K562 (cell line): ENCODE measurements at regions not wholly inside any gene's neighbourhood (a gene's known extent, or its start where the extent isn't known, plus 50 kb on each side); places are given as distances from the start of the nearest gene placed in this dataset.

ENCODE experiments used
- TF ChIP-seq, protein P1 (sequence below): fragments of 450-650 bp; IDR thresholded peaks from 2 replicates; pipeline ENCODE4 v1.6.1; 2016; ENCODE audit warnings: mild to moderate bottlenecking, moderate library complexity
- TF ChIP-seq, protein P2 (sequence below): sonication (generic); formaldehyde crosslinking; IDR thresholded peaks from 2 replicates; pipeline ENCODE4 v1.8.0; 2023; ENCODE audit warnings: mild to moderate bottlenecking, missing genetic modification reagents

GRCh38 chr7:25968205-25968993 is 183.6 kb upstream of the NFE2L3 start (continued):
- TF ChIP-seq, protein P1, sequence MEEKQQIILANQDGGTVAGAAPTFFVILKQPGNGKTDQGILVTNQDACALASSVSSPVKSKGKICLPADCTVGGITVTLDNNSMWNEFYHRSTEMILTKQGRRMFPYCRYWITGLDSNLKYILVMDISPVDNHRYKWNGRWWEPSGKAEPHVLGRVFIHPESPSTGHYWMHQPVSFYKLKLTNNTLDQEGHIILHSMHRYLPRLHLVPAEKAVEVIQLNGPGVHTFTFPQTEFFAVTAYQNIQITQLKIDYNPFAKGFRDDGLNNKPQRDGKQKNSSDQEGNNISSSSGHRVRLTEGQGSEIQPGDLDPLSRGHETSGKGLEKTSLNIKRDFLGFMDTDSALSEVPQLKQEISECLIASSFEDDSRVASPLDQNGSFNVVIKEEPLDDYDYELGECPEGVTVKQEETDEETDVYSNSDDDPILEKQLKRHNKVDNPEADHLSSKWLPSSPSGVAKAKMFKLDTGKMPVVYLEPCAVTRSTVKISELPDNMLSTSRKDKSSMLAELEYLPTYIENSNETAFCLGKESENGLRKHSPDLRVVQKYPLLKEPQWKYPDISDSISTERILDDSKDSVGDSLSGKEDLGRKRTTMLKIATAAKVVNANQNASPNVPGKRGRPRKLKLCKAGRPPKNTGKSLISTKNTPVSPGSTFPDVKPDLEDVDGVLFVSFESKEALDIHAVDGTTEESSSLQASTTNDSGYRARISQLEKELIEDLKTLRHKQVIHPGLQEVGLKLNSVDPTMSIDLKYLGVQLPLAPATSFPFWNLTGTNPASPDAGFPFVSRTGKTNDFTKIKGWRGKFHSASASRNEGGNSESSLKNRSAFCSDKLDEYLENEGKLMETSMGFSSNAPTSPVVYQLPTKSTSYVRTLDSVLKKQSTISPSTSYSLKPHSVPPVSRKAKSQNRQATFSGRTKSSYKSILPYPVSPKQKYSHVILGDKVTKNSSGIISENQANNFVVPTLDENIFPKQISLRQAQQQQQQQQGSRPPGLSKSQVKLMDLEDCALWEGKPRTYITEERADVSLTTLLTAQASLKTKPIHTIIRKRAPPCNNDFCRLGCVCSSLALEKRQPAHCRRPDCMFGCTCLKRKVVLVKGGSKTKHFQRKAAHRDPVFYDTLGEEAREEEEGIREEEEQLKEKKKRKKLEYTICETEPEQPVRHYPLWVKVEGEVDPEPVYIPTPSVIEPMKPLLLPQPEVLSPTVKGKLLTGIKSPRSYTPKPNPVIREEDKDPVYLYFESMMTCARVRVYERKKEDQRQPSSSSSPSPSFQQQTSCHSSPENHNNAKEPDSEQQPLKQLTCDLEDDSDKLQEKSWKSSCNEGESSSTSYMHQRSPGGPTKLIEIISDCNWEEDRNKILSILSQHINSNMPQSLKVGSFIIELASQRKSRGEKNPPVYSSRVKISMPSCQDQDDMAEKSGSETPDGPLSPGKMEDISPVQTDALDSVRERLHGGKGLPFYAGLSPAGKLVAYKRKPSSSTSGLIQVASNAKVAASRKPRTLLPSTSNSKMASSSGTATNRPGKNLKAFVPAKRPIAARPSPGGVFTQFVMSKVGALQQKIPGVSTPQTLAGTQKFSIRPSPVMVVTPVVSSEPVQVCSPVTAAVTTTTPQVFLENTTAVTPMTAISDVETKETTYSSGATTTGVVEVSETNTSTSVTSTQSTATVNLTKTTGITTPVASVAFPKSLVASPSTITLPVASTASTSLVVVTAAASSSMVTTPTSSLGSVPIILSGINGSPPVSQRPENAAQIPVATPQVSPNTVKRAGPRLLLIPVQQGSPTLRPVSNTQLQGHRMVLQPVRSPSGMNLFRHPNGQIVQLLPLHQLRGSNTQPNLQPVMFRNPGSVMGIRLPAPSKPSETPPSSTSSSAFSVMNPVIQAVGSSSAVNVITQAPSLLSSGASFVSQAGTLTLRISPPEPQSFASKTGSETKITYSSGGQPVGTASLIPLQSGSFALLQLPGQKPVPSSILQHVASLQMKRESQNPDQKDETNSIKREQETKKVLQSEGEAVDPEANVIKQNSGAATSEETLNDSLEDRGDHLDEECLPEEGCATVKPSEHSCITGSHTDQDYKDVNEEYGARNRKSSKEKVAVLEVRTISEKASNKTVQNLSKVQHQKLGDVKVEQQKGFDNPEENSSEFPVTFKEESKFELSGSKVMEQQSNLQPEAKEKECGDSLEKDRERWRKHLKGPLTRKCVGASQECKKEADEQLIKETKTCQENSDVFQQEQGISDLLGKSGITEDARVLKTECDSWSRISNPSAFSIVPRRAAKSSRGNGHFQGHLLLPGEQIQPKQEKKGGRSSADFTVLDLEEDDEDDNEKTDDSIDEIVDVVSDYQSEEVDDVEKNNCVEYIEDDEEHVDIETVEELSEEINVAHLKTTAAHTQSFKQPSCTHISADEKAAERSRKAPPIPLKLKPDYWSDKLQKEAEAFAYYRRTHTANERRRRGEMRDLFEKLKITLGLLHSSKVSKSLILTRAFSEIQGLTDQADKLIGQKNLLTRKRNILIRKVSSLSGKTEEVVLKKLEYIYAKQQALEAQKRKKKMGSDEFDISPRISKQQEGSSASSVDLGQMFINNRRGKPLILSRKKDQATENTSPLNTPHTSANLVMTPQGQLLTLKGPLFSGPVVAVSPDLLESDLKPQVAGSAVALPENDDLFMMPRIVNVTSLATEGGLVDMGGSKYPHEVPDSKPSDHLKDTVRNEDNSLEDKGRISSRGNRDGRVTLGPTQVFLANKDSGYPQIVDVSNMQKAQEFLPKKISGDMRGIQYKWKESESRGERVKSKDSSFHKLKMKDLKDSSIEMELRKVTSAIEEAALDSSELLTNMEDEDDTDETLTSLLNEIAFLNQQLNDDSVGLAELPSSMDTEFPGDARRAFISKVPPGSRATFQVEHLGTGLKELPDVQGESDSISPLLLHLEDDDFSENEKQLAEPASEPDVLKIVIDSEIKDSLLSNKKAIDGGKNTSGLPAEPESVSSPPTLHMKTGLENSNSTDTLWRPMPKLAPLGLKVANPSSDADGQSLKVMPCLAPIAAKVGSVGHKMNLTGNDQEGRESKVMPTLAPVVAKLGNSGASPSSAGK: 0 out of 2 replicates have a peak, but pooled peaks have one; percentile 30
- TF ChIP-seq, protein P2, sequence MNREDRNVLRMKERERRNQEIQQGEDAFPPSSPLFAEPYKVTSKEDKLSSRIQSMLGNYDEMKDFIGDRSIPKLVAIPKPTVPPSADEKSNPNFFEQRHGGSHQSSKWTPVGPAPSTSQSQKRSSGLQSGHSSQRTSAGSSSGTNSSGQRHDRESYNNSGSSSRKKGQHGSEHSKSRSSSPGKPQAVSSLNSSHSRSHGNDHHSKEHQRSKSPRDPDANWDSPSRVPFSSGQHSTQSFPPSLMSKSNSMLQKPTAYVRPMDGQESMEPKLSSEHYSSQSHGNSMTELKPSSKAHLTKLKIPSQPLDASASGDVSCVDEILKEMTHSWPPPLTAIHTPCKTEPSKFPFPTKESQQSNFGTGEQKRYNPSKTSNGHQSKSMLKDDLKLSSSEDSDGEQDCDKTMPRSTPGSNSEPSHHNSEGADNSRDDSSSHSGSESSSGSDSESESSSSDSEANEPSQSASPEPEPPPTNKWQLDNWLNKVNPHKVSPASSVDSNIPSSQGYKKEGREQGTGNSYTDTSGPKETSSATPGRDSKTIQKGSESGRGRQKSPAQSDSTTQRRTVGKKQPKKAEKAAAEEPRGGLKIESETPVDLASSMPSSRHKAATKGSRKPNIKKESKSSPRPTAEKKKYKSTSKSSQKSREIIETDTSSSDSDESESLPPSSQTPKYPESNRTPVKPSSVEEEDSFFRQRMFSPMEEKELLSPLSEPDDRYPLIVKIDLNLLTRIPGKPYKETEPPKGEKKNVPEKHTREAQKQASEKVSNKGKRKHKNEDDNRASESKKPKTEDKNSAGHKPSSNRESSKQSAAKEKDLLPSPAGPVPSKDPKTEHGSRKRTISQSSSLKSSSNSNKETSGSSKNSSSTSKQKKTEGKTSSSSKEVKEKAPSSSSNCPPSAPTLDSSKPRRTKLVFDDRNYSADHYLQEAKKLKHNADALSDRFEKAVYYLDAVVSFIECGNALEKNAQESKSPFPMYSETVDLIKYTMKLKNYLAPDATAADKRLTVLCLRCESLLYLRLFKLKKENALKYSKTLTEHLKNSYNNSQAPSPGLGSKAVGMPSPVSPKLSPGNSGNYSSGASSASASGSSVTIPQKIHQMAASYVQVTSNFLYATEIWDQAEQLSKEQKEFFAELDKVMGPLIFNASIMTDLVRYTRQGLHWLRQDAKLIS (CRISPR knock-in tag): no peak
